HG03520 (cell line): ENCODE measurements at regions not wholly inside any gene's neighbourhood (a gene's known extent, or its start where the extent isn't known, plus 50 kb on each side); places are given as distances from the start of the nearest gene placed in this dataset.

Experiments
- ATAC-seq: cut with Tn5 transposase; IDR thresholded peaks from one replicate; pipeline ENCODE4 v1.9.1; 2021; ENCODE audit warnings: mild to moderate bottlenecking, moderate library complexity; ENCODE audit not compliant: unreplicated experiment

- ATAC-seq, result no peak
These were observed 97.7 kb upstream of the VGLL2 start for GRCh38 chr6:117167520-117168271.

DNA sequence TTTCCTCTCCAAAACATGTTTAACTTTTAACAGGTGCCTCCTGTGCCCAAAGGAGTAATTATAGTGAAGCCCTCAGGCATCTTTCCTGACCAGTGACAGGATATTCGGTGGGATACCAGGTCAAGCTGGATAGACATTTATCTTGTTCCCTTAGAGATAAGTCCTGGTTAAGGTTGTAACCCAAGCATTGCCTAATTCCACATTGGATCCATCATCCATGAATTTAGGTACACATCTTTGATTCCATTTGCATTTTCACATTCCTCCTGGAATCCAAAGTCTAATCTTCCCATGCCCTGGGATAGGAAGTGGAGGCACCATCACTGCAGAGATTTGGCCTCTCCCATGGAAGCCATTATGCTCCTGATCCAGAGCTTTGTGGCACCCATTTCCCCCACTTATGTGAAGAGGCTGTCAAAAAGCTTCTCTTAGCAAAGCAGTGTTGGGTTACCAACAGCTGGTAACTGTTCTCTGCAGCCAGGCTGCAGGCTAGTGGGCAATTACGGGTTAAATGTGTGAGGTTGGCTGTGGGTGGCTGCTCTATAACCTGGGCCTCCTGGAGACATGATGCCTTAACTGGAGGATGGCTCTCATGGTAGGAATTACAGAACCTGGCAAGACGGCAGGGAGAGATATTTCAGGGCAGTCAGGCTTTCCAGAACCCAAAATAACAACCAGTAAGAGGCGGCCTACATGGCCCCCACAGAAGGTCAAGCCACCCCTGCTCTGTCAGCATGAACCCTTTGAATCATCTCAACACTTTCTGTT, 96.9 kb upstream of the VGLL2 start:
- no peak for ATAC-seq

DNA sequence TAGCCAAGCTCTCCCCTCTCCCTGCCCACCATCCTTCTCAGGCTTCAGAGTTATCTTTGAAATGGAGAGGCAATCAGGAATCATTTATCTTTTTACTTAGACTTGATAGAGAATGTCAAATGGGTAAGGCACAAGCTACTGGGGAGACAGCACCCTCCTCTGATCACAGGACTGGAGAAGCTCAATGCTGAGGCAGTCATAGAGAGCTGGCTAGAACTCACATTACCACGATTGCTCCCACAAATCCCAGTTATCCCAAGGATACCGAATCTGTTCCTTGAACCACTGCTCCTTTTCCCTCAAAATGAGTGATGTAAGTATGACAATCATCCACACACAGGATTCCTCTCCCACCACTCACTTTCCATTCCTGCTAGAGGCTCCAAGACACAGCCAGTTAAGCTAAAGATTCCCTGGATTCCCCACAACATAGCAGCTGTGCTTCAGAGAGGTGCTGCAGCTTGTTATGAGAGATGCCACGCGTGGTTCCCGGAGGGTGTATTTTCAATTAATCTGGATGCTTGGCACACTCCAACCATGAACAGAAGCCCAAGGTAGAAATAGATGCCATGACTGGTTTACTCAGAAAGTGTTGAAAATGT, 96.2 kb upstream of the VGLL2 start:
- no peak for ATAC-seq

GRCh38 chr6:117169781-117170281, 95.5 kb upstream of the VGLL2 start:
- ATAC-seq, result no peak

- no peak for ATAC-seq
These were observed 90.5 kb upstream of the VGLL2 start for GRCh38 chr6:117174835-117175360.

DNA sequence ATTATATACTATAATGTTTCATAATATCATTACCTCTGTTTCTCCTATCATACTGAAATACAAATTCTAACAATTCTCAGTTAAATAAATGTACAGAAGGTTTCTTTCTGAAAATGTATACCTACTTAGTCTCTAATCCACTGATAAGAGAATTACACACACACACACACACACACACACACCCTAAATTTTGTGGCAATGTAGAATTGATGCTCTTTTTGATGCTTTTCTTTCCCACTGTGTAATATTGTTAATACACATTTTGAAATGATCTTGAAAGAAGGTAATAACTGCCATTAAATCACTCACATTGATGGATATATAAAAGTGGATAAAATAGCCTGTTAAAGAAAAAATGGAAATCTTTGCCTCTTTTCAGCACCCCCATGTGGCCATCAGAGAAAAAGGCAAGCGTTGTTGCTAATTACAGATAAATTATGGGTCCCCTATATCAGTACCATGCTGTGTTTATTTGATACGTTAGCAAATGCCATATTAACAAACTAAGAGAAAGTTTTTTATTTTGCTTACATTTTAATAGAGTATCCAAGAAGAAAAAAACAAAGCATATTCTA, 76.6 kb upstream of the VGLL2 start:
- no peak for ATAC-seq

DNA sequence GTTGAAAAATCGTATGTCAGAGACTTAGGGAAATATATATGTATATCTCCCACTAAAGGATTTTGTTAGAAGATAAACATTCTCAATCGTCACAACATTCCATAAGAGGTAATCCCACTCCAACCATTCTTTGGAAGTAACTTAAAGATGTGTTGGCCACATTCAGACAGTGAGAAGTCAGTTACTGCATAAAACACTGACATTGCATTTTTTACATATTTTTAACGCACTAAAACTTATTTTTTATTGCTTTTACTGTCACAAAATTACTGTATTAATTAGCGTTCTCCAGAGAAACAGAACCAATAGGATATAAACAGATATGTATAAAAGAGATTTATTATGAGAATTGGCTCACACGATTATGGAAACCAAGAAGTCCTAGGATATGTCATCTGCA, 74.3 kb upstream of the VGLL2 start:
- no peak for ATAC-seq

GRCh38 chr6:117191448-117191847, 73.9 kb upstream of the VGLL2 start:
- no peak for ATAC-seq

DNA sequence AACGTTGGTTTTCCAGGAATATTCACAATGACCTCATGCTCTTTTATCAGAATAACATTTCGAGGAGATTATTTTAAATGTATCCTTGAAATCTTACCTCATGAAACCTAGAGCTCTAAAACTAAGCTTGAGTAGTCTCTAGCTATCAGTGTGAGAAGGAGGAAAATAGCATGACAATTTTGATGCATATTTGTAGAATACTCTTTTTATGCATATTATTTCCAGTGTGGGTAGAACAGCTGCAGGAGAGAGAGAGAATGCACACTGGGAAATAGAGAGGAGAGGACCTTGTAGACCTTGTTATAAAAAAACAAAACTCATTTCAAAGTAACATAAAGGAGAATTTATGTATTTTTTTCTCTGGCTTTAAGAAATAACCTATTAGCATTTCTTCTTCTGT, 71.1 kb upstream of the VGLL2 start:
- no peak for ATAC-seq

- ATAC-seq, result no peak
These were observed 70.4 kb upstream of the VGLL2 start for GRCh38 chr6:117194978-117195377.

GRCh38 chr6:117195728-117196127, 69.6 kb upstream of the VGLL2 start:
- ATAC-seq, result no peak

GRCh38 chr6:117200067-117200466, 65.3 kb upstream of the VGLL2 start:
- no peak for ATAC-seq

- no peak for ATAC-seq
These were observed 60.5 kb upstream of the VGLL2 start for GRCh38 chr6:117204903-117205302.

GRCh38 chr6:117205876-117206275, 59.5 kb upstream of the VGLL2 start:
- ATAC-seq, result no peak

GRCh38 chr6:117206522-117206921, 58.8 kb upstream of the VGLL2 start:
- ATAC-seq, result no peak

DNA sequence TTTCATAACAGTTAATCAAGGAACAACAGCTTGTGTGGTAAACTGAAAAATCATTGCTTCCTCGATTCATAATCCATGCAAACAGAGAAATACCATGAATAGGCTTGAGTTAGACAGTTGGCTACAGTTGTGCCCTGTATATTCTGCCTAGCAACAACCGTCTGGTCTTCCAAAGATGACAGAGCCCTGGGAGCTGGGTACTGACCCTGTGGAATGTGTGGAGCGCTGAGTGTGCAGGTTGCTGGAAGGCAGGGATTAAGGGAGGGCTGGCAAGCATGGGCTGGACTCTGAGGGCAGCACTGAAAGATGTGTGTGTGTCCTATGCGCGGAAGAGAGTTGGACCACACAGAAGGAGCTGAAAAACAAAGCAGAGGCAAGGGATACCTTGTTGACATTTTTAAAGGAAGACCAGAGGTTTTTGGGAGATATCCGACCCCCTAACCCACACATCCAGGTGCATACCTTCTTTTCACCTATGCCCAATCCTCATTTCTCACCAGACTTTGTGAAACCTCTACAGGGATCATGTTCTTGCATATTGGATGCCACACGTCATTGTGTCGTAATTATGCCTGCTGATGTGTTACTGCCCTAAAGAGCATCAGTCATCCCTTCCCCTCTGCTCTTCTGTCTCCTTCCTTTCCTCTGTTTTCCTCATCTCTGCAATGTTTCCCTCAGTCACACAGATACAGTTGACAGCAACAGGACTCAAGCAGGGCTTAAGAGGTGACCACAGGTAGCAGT, 58.2 kb upstream of the VGLL2 start:
- ATAC-seq, result no peak

GRCh38 chr6:117210279-117210678, 55.1 kb upstream of the VGLL2 start:
- no peak for ATAC-seq

GRCh38 chr6:117215353-117216090, 49.8 kb upstream of the VGLL2 start:
- ATAC-seq, result no peak
